ENCODE measurements at regions not wholly inside any gene's neighbourhood (a gene's known extent, or its start where the extent isn't known, plus 50 kb on each side); places are given as distances from the start of the nearest gene placed in this dataset.
"Not testable (repeated sequence)": the region's sequence is repeated elsewhere in the genome, so short reads cannot be mapped to it uniquely, and the experiment has no call there.

DNA sequence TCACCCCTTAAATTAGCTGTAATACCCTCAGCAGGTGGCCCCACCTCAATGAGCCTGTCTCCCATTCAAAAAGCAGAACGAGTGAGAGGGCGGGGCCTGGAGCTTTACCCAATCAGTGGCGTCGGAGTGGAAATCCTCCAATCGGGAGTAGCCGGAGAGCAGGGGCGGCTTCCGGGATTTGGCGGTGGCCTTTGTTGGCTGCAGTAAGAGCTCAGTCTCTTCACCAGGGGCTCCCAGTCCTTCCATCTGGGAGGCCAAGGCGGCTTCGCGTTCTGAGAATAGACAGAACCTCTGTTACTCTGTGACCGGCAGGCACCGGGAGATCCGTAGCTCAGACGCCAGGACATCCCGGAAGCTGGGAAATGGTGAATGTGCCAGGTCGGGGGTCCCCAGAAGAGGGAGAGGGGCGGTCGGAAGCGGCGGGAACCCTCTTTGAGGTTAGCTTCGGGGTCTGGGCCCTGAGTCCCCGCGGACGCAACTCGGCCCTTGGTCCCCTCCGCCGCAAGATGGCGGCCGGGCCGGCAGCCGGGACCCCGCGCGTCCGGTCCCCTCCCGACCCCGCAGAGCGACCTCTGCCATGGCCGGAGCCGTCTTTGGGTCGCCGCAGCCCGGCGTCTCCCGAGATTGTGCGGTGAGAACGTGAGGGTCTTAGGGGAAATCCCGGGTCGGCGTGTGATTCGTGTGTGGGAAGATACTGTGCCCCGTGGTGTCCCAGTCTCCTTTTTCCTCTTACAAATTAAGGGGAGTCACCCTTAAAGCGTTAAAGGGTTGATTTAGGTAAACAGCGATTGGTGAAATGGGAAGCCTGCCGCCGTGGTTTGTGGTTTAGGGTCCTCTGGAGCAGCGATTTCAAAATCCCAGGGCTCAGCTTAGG lies 160.3 kb upstream of the ZNF267 start:
- peak overlapping the region; percentile 83 to 99 (median 99) for H3K27ac Mint-ChIP-seq
- no peaks in the 10 kb centered on the region for H3K27me3 Mint-ChIP-seq
- no peaks in the 10 kb centered on the region for H3K9me3 Mint-ChIP-seq
- H3K4me1 Mint-ChIP-seq = peaks cover 43 to 79% (median 67%) of the 10 kb centered on the region in 4 donors
- H3K4me3 Mint-ChIP-seq = peak overlapping the region; percentile 98 to 100 (median 99)
- peak; percentile 76 to 95 (median 90) for DNase-seq
- peak; percentile 86 to 92 for ATAC-seq
- peaks cover 0 to 21% (median 14%) of the 10 kb centered on the region in 3 donors for H3K36me3 Mint-ChIP-seq
- POLR2A ChIA-PET = interaction anchor here (0.7 to 2.8 kb wide), 10 partner anchors 9 to 254 kb away, joined by 3 to 26 read pairs (median 5); partner anchors contain the start of genes ARMC5, RUSF1 and ZNF267

GRCh38 chr16:31713945-31714902 lies 159.4 kb upstream of the ZNF267 start:
- Mint-ChIP-seq H3K4me3 (peak overlapping the region; percentile 98 to 100 (median 99)), H3K9me3 (no peaks in the 10 kb centered on the region), H3K27me3 (no peaks in the 10 kb centered on the region), H3K36me3 (peaks cover 0 to 20% (median 15%) of the 10 kb centered on the region in 3 donors), H3K4me1 (peaks cover 38 to 71% (median 64%) of the 10 kb centered on the region in 4 donors), H3K27ac (peak overlapping the region; percentile 80 to 99 (median 94))
- DNase-seq (peak in 1 of 10 donors; percentile 17), ATAC-seq (no peak)
- POLR2A ChIA-PET = interaction anchor here (0.8 to 2.8 kb wide), 3 partner anchors 13 to 206 kb away, joined by 3 to 26 read pairs (median 11); partner anchors contain the start of gene RUSF1

DNA sequence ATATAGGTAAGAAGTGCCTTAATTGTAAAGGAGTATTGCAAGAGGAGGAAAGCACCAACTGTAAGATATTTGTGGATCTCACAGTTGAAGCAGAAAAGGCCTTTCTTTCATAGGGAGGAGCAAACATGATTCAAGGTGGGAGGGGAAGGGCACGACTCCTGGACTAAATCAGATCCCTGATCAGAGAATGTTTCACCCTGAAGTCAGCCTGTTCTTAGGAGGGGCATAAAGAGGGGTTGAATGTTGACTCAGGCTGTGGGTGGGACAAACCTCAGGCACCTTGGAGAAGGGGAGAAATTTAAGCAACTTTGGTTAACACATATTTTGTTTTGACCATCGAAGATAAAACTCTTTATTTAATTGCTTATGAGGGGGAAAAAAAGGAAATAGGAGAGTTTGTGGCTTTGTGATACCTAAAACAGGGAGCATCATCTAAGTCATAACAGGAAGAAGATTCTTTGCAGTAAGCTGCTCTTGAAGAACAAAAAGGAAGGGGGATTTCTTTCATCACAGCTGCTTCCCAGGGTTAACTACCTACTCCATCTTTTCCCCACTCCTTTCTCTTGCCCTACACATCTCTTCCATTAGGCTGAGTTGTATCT lies 158.6 kb upstream of the ZNF267 start:
- peak overlapping the region; percentile 57 to 99 (median 92) for H3K27ac Mint-ChIP-seq
- DNase-seq (no peak), ATAC-seq (no peak)
- H3K9me3 Mint-ChIP-seq = peaks cover 0 to 3% (median 0%) of the 10 kb centered on the region in 9 donors
- POLR2A ChIA-PET = interaction anchor here (0.8 to 2.8 kb wide), 2 partner anchors 14 to 19 kb away, joined by 3 to 26 read pairs; no protein-coding TSS in a partner anchor
- peaks cover 0 to 24% (median 13%) of the 10 kb centered on the region in 3 donors for H3K36me3 Mint-ChIP-seq
- H3K4me3 Mint-ChIP-seq = peak overlapping the region; percentile 98 to 100 (median 99)
- no peaks in the 10 kb centered on the region for H3K27me3 Mint-ChIP-seq
- H3K4me1 Mint-ChIP-seq = peaks cover 38 to 70% (median 60%) of the 10 kb centered on the region in 4 donors

DNA sequence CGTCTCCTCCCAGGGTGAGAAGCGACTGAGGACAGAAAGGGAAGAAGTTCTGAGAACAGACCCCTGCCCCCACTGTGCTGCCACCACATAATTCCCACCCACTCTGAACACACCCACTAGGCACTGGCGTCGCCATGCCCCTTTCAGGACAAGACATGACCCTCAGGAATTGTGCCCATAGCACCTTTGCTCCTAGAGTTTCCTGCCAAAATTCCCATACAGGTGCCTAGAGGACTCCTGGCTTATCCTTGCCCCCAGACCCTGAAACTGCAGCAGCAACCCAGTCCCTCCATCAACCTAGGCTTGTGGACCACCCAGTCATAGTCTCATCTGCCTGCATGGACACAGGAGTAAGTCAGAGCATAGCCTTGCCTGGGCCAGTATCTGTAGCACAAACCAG lies 157.7 kb upstream of the ZNF267 start:
- Mint-ChIP-seq H3K4me3 (peak overlapping the region in 5 of 10 donors; percentile 99 to 100 (median 100)), H3K9me3 (peaks cover 0 to 7% (median 2%) of the 10 kb centered on the region in 9 donors), H3K4me1 (peaks cover 35 to 75% (median 61%) of the 10 kb centered on the region in 4 donors), H3K27me3 (no peaks in the 10 kb centered on the region), H3K27ac (peak overlapping the region in 8 of 10 donors; percentile 60 to 99 (median 88)), H3K36me3 (peaks cover 5 to 29% (median 17%) of the 10 kb centered on the region in 3 donors)
- ATAC-seq = no peak
- DNase-seq = no peak
- POLR2A ChIA-PET = no interaction called here

DNA sequence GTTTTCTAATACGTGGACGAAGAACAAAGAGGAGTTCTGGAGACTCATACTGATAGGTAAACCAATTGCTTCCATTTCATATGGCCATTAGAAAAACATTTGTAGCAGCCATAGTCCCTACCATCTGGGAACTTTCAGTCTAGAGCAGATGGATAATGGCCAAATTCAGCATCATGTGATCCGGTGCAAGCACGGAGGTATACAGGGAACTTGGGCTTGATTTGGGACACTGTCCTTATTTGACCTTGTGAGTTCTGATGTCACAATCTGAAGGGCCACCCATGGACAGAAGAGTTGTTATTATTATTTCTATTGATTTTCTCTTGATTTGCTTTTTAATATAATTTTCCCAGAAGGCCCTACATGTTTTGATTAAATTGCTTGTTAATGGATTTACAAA lies 154.6 kb upstream of the ZNF267 start:
- POLR2A ChIA-PET = no interaction called here
- H3K4me3 Mint-ChIP-seq = no peak overlapping the region

GRCh38 chr16:31727553-31727952 lies 146.1 kb upstream of the ZNF267 start:
- ATAC-seq (no peak), DNase-seq (no peak)
- H3K4me3 Mint-ChIP-seq = no peak overlapping the region
- H3K4me1 Mint-ChIP-seq = peaks cover 7 to 30% (median 22%) of the 10 kb centered on the region in 4 donors
- H3K27ac Mint-ChIP-seq = peak overlapping the region in 2 of 10 donors; percentile 37 to 43
- H3K36me3 Mint-ChIP-seq = peaks cover 75 to 89% (median 88%) of the 10 kb centered on the region in 3 donors
- peaks cover 14 to 91% (median 43%) of the 10 kb centered on the region in 9 donors for H3K9me3 Mint-ChIP-seq
- no peaks in the 10 kb centered on the region for H3K27me3 Mint-ChIP-seq
- POLR2A ChIA-PET = no interaction called here

More for the DNA sequence above, 154.6 kb upstream of the ZNF267 start:
- H3K4me1 Mint-ChIP-seq = peaks cover 26 to 61% (median 50%) of the 10 kb centered on the region in 4 donors
- no peak for ATAC-seq
- no peak for DNase-seq
- H3K36me3 Mint-ChIP-seq = peaks cover 18 to 50% (median 38%) of the 10 kb centered on the region in 3 donors
- no peaks in the 10 kb centered on the region for H3K27me3 Mint-ChIP-seq
- peak overlapping the region in 1 of 10 donors; percentile 31 for H3K27ac Mint-ChIP-seq
- peaks cover 0 to 29% (median 3%) of the 10 kb centered on the region in 9 donors for H3K9me3 Mint-ChIP-seq

GRCh38 chr16:31734265-31734664 lies 139.3 kb upstream of the ZNF267 start:
- Mint-ChIP-seq H3K27ac (no peak overlapping the region), H3K4me1 (peaks cover 0 to 13% (median 8%) of the 10 kb centered on the region in 4 donors), H3K9me3 (peaks cover 33 to 97% (median 51%) of the 10 kb centered on the region in 9 donors), H3K27me3 (no peaks in the 10 kb centered on the region), H3K36me3 (peaks cover 77 to 92% (median 91%) of the 10 kb centered on the region in 3 donors), H3K4me3 (no peak overlapping the region)
- ATAC-seq = no peak
- POLR2A ChIA-PET = no interaction called here
- no peak for DNase-seq

GRCh38 chr16:31745098-31745497 lies 128.5 kb upstream of the ZNF267 start:
- POLR2A ChIA-PET, H3K27me3 Mint-ChIP-seq, ATAC-seq, H3K4me1 Mint-ChIP-seq, DNase-seq: not testable (repeated sequence)
- peak overlapping the region in 3 of 10 donors; percentile 1 to 43 (median 29) for H3K4me3 Mint-ChIP-seq
- peaks cover 76 to 97% (median 90%) of the 10 kb centered on the region in 3 donors for H3K36me3 Mint-ChIP-seq
- peak overlapping the region in 1 of 10 donors; percentile 29 for H3K27ac Mint-ChIP-seq
- peaks cover 20 to 100% (median 64%) of the 10 kb centered on the region in 9 donors for H3K9me3 Mint-ChIP-seq

DNA sequence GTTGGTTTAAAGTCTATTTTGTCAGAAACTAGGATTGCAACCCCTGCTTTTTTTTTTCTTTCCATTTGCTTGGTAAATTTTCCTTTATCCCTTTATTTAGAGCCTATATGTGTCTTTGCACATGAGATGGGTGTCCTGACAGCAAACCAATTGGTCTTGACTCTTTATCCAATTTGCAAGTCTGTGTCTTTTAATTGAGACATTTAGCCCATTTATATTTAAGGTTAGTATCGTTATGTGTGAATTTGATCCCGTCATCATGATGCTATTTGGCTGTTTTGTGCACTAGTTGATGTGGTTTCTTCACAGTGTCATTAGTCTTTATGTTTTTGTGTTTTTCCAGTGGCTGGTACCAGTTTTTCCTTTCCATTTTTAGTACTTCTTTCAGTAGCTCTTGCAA lies 127.7 kb upstream of the ZNF267 start:
- H3K4me3 Mint-ChIP-seq = peak overlapping the region in 1 of 10 donors; percentile 42
- H3K27me3 Mint-ChIP-seq = no peaks in the 10 kb centered on the region
- DNase-seq (no peak), ATAC-seq (no peak)
- peaks cover 21 to 100% (median 64%) of the 10 kb centered on the region in 9 donors for H3K9me3 Mint-ChIP-seq
- H3K27ac Mint-ChIP-seq = no peak overlapping the region
- H3K36me3 Mint-ChIP-seq = peaks cover 74 to 97% (median 90%) of the 10 kb centered on the region in 3 donors
- POLR2A ChIA-PET = no interaction called here
- peaks cover 0 to 6% (median 5%) of the 10 kb centered on the region in 4 donors for H3K4me1 Mint-ChIP-seq

DNA sequence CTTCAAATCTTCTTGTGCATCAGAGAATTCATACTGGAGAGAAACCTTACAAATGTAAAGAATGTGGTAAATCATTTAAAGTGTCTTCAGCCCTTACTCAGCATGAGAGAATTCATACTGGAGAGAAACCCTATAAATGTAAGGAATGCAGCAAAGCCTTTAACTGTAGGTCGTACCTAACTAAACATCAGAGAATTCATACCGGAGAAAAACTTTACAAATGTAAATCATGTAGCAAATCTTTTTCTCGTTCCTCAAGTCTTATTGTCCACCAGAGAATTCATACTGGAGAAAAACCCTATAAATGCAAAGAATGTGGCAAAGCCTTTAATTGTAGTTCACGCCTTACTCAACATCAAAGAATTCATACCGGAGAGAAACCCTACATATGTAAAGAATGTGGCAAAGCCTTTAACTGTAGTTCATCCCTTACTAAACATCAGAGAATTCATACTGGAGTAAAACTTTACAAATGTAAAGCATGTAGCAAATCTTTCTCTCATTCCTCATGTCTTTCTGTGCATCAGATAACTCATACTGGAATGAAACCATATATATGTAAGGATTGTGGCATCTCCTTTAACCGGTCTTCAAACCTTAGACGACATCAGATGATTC lies 118.5 kb upstream of the ZNF267 start:
- Mint-ChIP-seq H3K27ac (no peak overlapping the region), H3K4me1 (no peaks in the 10 kb centered on the region), H3K4me3 (no peak overlapping the region), H3K36me3 (peaks cover 79 to 89% (median 83%) of the 10 kb centered on the region in 3 donors), H3K9me3 (peaks cover 27 to 94% (median 62%) of the 10 kb centered on the region in 9 donors), H3K27me3 (no peaks in the 10 kb centered on the region)
- POLR2A ChIA-PET = no interaction called here
- DNase-seq = no peak
- no peak for ATAC-seq

GRCh38 chr16:31764103-31764502 lies 109.5 kb upstream of the ZNF267 start:
- Mint-ChIP-seq H3K27ac (no peak overlapping the region), H3K4me3 (no peak overlapping the region), H3K9me3 (peaks cover 14 to 91% (median 27%) of the 10 kb centered on the region in 9 donors), H3K27me3 (no peaks in the 10 kb centered on the region), H3K4me1 (no peaks in the 10 kb centered on the region), H3K36me3 (peaks cover 17 to 54% (median 47%) of the 10 kb centered on the region in 3 donors)
- DNase-seq = no peak
- ATAC-seq = no peak
- POLR2A ChIA-PET = no interaction called here
